ENCODE measurements at regions not wholly inside any gene's neighbourhood (a gene's known extent, or its start where the extent isn't known, plus 50 kb on each side); places are given as distances from the start of the nearest gene placed in this dataset.
A peak's percentile ranks its signal among the peaks of the same experiment; 100 is the strongest.

- no peak for DNase-seq
Measured at GRCh38 chr1:239686386-239686785, 300.0 kb downstream of the CHRM3 start.

- DNase-seq = no peak
Measured at GRCh38 chr1:239696317-239696716, 309.9 kb downstream of the CHRM3 start.

GRCh38 chr1:239700667-239701066, 314.3 kb downstream of the CHRM3 start:
- DNase-seq = no peak

- no peak for DNase-seq
Measured at GRCh38 chr1:239703075-239703474, 316.7 kb downstream of the CHRM3 start.

- DNase-seq = no peak
Measured at GRCh38 chr1:239706245-239706892, 320.0 kb downstream of the CHRM3 start.

GRCh38 chr1:239707615-239708014, 321.2 kb downstream of the CHRM3 start:
- no peak for DNase-seq

GRCh38 chr1:239708622-239709021, 322.3 kb downstream of the CHRM3 start:
- no peak for DNase-seq

- DNase-seq = no peak
Measured at GRCh38 chr1:239711768-239712167, 325.4 kb downstream of the CHRM3 start.

- DNase-seq = peak in 1 of 2 donors; percentile 28
Measured at GRCh38 chr1:239717097-239717917, 330.9 kb downstream of the CHRM3 start.

- no peak for DNase-seq
Measured at GRCh38 chr1:239717918-239718184, 331.5 kb downstream of the CHRM3 start.

- no peak for DNase-seq
Measured at GRCh38 chr1:239718571-239718970, 332.2 kb downstream of the CHRM3 start.

GRCh38 chr1:239718997-239719628, 332.7 kb downstream of the CHRM3 start:
- DNase-seq = peak; percentile 12 to 66

GRCh38 chr1:239719642-239720258, 333.4 kb downstream of the CHRM3 start:
- DNase-seq = peak; percentile 44 to 70

- no peak for DNase-seq
Measured at GRCh38 chr1:239722035-239722434, 335.7 kb downstream of the CHRM3 start.

- DNase-seq = no peak
Measured at GRCh38 chr1:239723776-239724367, 337.5 kb downstream of the CHRM3 start.

- DNase-seq = no peak
Measured at GRCh38 chr1:239725371-239725770, 339.0 kb downstream of the CHRM3 start.

GRCh38 chr1:239725933-239726332, 339.6 kb downstream of the CHRM3 start:
- DNase-seq = no peak

- no peak for DNase-seq
Measured at GRCh38 chr1:239730378-239730777, 344.0 kb downstream of the CHRM3 start.

- DNase-seq = no peak
Measured at GRCh38 chr1:239731082-239731748, 344.8 kb downstream of the CHRM3 start.

- DNase-seq = no peak
Measured at GRCh38 chr1:239732770-239733169, 346.4 kb downstream of the CHRM3 start.

GRCh38 chr1:239733995-239734394, 347.6 kb downstream of the CHRM3 start:
- no peak for DNase-seq

GRCh38 chr1:239735111-239735510, 348.7 kb downstream of the CHRM3 start:
- DNase-seq = no peak

- no peak for DNase-seq
Measured at GRCh38 chr1:239736479-239736878, 350.1 kb downstream of the CHRM3 start.

Data from CD4-positive, alpha-beta T cell treated with Interferon alpha-2 for 1 hour (primary cell).